ENCODE measurements at regions not wholly inside any gene's neighbourhood (a gene's known extent, or its start where the extent isn't known, plus 50 kb on each side); places are given as distances from the start of the nearest gene placed in this dataset.
"Not testable (repeated sequence)": the region's sequence is repeated elsewhere in the genome, so short reads cannot be mapped to it uniquely, and the experiment has no call there.

DNA sequence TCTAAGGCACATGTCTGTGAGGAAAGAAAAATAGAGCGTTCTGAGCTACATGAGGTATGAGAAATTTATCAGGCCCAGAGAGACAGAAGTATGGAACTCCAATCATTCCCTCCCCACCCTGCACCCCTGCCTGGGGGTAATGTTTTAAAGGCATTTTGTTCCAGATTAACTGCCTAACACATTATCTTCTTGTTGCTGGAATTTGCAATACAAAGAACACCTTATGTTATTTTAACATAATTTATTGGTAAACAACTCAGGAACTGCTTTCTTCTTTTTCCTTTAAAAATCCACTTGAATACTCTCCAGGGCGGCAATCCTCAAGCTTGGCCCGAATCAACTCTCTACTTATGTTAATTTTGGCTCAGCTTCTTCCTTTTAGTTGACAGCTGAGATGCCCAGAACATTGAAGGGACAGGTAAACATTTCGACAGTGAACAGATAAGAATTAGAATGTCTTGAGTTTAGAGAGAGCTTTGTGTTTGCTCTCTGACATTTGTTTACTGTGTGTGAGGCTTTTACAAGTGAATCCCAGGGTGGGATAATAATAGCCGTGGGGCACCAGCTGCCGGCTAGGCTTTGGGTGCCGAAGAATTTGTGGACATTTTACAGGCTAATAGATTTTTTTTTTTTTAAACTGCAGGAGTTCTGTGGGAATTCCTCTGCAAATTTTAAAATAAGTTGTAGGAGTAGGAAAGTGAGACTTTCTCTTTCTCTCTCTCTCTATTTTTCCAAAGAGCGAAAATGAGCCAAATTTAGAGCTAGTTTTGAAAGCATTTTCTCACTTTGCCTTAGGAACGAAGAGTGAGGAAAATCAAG is 96.4 kb upstream of the TAF11L2 start:
- no peak for DNase-seq

DNA sequence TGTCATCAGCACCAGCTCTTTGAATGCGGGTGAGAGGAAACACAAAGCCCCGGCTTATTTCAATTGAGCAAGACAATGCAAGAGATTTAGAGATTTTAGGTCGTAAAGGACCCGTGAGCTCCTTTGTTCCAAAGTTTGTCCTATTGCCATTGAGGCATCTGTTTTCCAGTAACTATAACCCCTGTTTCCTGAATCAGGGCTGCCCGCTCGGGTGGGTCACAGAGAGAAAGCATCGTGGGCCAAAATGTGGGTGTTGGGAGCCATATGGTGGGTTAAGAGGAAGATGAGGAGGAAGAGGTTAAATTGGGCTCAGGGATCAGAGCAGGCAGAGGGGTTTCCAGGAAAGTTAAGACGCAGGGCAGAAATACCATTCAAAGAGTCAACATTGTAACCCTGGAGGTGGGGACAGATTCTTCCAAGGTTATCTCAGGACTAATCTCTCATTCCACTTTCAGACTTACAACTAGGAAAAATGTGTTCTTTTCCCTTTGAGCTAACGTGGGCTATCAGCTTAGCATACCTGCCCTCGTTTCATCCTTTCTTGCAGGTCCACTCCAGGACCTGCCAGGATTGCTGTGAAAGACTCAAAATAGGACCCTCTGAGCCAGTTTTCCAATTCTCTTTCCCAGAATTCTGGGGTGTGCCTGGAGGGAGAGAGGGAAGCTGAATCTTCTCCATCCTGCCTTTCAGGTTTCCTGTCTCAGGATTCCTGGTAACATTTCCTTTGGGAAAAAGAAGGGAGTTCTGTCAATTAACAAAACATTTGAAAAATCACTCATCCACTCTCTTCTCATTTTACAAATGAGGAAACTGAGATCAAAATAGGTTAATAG is 95.5 kb upstream of the TAF11L2 start:
- DNase-seq, result no peak

DNA sequence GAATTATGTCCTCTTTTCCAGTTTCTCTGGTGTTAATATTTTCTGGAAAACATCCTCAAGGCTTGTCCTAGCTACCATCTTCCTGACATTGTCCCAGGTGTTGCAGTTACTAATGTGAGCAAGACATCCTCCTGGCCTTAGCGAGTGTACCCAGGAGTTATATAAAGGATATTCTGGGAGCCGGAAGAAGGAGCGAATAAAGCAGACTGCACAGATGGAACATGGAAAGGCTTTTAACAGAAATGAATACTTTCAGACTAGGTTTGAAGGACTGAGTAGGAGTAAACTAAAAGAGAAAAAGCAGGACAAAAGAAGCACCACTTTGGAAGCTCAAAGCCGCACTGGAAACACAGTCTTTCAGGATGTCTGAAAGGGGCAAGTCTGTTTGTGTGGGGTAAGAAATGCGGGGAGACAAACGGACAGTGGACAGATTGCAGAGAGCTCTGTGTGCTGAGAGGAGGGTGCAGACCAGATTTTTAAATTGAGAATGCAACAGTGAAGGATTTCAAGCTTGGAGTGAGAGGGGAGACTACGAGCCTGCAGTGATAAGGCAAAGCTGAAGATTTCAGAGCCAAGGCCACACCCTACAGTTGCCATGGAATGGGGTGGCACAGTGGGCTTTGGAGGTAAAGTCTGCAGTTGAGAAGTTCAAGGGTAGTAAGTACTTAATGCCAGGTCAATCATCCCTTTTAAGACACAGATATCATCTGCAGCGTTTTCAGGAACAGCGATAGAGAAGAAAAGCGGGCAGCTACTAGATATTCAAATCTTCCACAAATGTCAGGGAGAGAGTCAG is 94.1 kb upstream of the TAF11L2 start:
- DNase-seq, result no peak

DNA sequence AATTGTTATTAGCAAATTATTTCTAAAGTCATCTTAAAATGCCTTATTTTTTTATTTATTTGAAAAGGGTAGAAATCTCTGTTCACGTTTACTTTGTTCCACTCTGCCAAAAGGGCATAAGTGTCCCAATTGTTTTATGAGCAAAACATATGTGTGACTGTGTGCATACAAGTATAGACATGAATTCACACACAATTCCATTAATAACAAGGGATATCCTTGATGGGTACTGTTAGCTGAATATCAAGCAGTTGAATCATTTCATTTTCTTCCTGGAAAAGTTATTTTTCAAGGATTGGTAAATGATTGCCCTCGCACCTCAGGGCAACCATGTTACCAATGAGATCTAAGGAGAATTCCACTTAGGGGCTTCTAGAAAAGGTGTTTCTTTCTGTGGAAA is 92.1 kb upstream of the TAF11L2 start:
- DNase-seq, result no peak

DNA sequence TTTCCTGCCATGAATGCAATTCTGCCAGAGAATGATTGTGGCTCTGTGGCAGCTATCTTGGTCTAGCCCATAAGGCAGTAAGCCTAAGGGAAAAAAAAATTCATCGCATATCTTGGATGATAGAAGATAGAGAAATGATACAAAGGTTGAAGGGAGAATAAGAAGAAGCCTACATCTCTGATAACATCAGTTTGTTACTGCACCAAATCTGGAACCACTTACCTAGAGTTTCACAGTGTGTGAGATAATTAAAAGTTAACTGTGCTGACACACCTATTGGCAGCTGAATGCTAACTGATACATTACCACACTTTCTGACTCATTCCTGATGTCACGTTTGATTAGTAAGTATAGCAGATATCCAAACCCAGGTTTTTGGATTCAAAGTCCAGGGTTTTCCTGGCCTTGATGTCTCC is 91.6 kb upstream of the TAF11L2 start:
- DNase-seq, result no peak

DNA sequence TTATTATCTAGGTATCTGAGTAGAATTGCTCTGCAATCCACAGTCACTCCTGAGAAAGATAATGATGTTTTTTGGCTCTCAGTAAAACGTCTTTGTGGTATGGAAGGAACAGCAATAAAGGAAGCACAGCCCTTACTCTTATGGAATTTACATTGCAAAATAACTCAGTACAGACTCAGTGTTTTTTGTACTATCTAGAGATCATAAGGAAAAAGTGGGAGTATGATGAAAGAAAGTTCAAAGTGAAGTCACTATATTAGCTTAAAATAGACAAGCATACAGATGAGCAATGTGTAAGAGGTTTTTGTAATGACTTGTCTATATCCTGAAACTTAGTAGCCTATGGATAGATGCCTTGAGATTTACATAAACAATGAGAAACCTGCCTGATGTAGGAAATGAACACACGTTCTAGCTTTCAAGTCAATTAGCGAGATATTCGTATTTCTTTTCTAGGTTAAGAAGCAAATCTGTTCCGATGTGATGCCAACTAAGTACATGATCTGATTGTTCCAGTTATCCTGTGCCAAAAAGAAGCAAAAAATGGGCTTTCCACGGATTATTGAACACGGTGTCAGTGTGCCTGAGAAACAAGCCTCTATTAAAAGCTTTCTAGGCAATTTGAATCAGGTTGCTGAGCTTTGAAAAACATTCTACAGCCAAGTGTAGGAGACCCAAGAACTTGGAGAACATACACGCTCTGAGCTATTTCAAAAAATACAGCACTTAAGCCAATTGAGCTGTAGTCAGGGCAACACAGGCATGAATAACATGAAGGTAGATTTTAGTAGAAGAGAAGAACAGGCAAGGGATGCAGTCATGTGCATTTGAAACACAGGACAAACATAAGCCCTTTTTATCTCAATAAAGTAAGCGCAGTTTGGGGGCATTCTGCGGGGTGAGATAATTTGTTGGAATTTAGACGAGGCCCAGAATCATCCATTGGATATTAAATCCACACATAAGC is 86.3 kb upstream of the TAF11L2 start:
- DNase-seq, result no peak

DNA sequence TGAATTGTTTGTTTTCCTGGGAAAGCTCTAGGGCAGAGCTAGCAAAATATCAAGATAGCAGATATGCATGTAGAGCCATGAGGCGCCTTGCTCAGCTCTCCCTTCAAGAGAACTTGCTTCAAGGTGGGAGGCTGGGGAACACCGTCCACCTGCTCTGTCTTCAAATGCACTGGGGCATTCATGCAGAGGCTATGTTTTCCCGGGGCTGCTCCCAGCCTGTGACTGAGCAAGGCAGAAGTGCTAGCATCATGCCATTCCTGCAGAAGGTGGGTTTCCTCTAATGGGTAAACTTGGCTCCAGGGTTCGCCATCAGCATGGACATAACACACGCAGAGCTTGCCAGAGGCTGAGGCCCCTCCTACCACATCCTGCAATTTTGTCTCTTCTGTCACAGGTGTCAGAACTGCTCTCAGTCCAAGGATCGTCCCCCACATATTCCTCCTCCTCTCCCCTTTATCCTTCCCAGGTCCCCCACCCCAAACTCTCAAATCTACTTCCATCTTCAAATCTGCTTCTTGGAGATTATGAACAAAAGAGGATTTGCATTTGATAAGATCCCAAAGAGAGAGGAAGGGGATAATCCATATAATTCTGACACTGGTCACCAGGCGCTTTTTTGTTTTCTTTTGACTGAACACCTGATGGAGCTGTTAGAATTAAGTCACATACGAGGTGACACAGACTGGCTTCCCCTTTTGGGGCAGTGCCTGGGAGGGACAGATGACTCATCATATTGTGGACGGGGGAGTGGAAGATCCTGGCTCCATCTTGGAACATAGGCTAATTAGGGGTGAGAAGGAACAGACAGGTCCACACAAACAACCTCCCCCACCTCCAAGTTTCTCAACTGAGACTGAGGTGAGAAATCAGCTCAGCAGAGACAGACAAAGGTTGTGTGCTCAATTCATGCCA is 85.0 kb upstream of the TAF11L2 start:
- no peak for DNase-seq

DNA sequence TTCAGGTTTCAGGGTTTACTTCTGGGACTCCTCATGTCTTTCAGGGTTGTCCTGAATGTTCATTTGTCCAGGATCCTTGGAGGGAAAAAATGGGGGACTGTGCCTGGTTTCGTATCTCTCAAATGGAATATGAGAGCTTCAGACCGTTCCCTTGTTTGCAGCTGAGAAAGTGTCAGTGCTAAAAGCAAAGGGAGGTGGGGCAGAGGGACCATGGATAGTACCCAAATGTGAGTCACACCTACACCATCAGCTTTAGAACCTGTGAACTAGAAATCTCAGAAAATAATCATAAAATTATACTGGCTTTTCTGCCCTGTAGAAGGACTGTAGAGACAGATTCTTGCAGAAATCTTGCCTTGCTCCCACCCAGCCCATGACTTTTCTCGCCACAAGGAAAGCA is 84.3 kb upstream of the TAF11L2 start:
- no peak for DNase-seq

DNA sequence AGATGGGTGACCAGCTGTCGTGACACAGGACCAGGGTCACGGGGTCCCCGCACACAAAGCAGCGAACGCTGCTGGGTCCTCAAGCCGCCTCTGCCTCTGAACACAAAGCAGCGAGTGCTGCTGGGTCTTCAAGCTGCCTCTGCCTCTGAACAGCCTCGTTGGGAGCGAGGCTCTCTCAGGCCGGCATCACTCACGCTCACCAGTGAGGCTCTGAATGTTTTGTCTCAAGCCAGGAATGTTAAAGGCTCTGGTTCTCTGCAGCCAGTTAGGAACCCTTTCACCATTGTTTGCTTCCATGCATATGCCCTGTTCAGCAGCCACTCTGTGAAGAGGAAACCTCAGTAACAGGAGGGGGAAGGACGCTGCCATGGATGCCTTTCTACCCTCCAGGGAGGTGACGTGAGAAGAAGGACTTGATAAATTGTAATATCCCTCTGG is 82.7 kb upstream of the TAF11L2 start:
- no peak for DNase-seq

DNA sequence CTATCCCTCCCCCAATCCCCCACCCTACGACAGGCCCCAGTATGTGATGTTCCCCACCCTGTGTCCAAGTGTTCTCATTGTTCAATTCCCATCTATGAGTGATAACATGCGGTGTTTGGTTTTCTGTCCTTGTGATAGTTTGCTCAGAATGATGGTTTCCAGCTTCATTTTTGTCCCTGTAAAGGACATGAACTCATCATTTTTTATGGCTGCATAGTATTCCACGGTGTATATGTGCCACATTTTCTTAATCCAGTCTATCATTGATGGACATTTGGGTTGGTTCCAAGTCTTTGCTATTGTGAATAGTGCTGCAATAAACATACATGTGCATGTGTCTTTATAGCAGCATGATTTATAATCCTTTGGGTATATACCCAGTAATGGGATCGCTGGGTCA is 81.7 kb upstream of the TAF11L2 start:
- not testable (repeated sequence) for DNase-seq

DNA sequence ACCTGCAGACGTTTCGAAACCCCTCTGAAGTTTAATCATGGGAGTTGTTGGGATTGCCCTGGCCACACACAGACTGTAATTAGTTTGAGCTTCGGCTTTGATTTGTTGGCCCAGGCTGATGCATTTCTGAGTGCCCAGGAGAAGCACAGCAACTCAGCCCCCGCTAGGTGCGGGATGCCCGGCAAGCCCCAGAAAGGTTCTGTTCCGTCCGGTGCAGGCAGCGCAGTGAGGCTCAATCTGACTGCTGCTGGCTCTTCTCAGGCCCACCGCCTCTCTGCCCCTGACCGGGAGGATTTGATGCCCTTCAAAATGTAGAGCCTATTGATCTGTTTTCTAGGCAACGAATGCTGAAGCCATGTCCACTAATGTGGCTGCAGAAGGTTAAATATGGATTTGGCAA is 73.4 kb upstream of the TAF11L2 start:
- no peak for DNase-seq

DNA sequence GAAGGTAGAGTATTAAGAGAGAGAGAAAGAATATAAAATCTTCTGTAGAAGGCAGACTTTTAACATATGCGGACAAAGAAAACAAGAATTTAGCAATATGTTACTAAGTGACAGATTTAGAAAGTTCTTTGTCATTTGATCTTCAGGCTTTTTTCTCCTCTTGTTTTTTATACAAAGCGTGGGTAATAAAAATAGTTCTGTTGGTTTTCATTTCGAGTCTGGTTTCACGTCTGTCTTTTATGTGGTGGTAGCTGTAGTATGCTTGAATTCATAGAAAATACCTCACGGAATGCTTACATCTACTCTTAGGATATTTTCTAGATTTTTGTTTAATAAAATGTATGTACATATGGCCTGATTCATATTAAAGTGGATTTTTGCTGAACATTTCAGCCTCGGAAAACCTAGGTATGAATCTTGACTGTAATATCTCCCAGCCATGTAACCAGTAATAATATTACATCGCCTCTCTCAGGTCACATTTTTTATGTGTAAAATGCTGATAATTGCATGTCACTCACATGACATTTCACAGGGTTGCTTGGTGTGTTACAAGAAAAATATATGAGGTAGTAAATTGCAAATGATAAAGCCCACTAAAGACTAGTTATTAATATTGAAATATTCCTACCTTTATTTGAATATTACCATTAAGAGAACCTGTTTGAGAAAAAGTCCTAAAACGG is 72.5 kb upstream of the TAF11L2 start:
- DNase-seq, result no peak

DNA sequence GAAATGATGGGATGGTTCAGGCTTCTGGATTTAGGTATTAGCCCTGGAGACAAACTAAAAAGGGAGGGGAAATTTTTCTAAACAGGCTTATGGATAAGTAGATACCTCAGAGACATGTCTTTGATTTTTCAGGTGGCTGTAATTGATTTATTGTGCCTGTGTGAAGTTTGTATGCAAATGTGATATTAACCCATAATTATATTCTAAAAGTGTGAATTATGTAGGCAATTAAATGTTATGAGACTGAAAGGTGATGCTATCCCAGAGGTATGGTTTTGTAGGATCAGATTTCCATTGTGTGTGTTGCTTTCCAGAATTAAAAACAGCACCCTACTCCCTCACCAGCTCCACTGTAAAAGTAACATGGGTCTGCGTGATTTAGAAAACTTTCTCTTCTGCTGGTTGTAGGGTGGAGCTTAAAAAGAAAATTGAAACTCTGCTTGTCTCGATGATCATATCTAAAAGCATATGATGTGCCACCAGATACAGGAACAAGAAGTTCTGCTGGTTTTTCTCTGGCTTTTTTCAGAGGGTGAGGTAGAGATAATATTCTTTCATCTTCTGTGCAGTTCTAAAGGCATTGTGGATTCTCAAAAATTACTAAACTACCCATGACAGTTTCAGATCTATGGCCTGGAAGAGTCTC is 71.8 kb upstream of the TAF11L2 start:
- DNase-seq, result no peak

DNA sequence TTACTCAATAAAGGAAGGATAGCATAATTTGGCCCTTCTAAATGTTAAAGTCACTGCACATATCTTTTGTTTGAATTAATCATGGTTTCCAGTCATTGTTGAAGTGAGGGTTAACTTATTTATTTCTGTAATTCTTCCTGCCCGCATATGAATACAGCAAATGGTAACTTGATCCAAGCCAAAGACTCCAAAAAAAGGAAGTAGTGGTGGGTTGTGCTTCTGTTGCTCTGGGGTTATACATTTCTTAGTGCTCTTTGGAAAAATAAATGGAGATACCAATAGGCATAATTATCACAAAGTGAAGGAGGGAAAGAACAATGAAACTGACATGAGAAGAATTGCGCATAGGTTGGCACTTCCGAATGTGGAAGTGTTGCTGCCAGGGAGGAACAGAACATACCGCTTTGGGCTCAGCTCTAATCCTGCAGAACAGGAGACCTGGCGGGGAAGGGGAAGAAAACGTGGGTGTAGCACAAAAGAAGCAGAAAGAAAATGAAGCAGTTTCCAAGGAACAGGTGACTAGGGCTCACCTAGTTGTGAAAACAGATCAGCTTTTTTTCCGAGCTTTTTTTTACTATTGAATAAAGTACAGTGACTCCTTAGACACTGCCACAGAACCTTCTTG is 69.7 kb upstream of the TAF11L2 start:
- DNase-seq, result no peak

DNA sequence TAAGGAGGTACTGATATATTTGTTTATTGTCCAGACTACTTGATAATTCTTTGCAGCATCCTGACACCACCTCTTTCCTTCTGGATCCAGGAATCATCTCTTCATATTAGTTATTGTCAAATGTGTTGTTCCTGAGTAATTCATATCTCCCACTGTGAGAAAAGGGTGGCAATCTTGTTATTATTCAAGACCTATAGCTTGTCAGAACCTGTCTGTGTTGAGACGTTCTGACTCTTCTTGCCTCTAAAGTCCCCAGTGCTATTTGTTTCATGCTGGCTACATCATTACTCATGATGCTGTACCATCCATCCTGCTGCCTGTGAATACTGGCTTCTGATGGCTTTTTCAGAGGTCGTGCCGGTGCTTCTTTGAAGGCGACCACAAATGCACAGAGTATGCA is 68.7 kb upstream of the TAF11L2 start:
- no peak for DNase-seq

DNA sequence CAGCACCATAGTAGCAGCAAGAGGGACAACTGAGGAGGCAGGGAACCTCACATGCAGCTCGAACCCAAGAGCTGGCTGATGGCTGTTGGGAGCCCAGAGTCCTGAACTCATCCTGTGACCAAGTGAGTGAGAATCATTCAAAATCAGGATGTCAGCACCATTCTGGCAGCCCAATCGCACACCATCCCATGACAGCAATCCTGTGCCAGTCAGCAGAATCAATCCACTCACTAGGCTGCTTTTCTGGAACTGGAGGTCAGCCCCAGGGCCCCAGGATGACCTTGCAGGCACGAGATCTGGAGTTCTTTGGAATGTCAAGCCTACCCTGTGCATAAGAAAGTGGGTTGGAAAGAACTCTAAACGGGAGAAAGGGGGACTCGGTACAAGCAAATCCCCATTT is 67.8 kb upstream of the TAF11L2 start:
- no peak for DNase-seq

DNA sequence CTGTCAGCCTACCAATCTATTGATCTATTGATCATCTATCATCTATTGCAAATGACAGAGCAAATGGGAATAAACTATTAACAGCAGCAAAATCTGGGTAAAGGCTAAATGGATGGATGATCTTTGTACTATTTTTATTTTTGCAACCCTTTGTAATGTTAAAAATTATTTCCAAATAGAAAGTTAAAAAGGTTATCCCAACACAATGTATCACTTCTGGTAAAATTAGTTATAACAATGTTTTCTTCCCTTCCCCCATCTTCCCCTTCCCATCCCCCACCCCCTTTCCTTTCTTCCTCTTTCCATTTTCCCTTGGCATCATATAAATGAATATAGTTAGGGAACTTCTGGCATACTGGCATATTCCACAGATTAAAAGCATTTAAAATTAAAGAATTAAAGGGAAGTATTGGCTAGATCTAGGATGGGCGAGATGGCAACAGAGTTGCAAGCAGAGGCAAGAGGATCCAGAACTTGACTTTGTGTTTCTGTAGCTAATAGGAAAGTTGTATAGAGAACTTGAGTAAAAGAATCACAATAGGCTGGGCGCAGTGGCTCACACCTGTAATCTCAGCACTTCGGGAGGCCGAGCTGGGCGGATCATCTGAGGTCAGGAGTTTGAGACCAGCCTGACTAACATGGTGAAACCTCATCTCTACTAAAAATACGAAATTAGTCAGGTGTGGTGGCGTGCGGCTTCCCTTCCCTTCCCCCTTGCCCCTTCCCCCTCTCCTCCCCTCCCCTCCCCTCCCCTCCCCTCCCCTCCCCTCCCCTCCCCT is 66.6 kb upstream of the TAF11L2 start:
- DNase-seq, result no peak

DNA sequence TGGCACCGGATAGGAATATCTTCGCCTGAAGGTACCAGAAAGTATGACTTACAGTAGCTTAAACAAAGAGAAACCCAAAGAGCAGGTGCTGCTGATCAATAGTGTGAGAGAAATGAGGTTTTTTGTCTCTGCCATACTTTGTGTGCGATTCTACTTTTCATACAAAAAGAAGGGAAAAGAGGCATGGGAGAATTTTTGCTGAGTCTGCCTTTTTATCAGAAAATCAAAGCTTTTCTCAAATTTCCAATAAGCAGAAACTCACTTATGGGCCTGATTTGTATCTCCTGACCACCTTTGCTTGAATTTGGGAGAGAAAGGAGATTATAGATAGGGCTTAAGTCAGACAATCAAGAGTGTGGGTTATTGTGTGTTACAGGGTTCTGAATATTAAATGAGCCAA is 65.5 kb upstream of the TAF11L2 start:
- DNase-seq, result no peak

DNA sequence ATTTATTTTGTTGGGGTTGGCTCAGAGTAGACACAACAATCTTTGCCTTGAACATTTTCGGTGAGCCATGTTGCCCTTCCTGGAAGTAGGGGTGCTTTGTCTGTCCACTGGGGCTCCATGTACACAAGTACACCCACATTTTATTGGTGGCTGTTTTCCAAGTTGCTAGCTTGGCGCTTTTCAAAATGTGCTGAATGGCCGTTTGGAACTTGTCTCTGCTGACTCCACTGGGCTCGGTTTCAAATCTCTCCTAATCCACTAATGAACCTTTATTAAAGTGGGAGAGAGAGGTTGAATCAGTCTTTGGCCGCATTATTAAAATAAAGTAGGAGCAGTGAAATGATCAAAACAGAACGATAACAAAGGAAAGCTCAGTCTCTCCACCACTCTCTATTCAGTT is 64.6 kb upstream of the TAF11L2 start:
- no peak for DNase-seq

All from NCI-H1048 (cell line).